ENCODE measurements at regions not wholly inside any gene's neighbourhood (a gene's known extent, or its start where the extent isn't known, plus 50 kb on each side); places are given as distances from the start of the nearest gene placed in this dataset.

- TF ChIP-seq EZH2phosphoT487 (IDR thresholded peaks at IDR 0.05; ENCODE audit: borderline replicate concordance, low read length) = no peak
- TF ChIP-seq CTCF (IDR thresholded peaks at IDR 0.05; ENCODE audit: low read depth, low read length, poor library complexity, severe bottlenecking) = no peak
- H3K9me3 ChIP-seq (ENCODE audit: control insufficient read depth, insufficient read depth, low read length) = no peaks in the 10 kb centered on the region
- no peaks in the 10 kb centered on the region for H3K9me2 ChIP-seq (replicated peaks; ENCODE audit: control insufficient read depth, low read length)
- no peaks in the 10 kb centered on the region for H3K4me1 ChIP-seq (ENCODE audit: control insufficient read depth, low read length)
- no peaks in the 10 kb centered on the region for H3K36me3 ChIP-seq (ENCODE audit: control insufficient read depth, low read length)
- no peaks in the 10 kb centered on the region for H4K20me1 ChIP-seq (ENCODE audit: control insufficient read depth, insufficient read depth, low read depth, low read length)
- no peak overlapping the region for H3K4me3 ChIP-seq (ENCODE audit: low read length)
- H3K27ac ChIP-seq (ENCODE audit: low read depth, low read length) = no peak overlapping the region
- H3K79me2 ChIP-seq (ENCODE audit: control insufficient read depth, low read length) = no peaks in the 10 kb centered on the region
- H3F3A ChIP-seq (ENCODE audit: control insufficient read depth, insufficient read depth) = no peaks in the 10 kb centered on the region
- no peaks in the 10 kb centered on the region for H3K27me3 ChIP-seq (ENCODE audit: control insufficient read depth, low read length)
- H3K4me2 ChIP-seq (ENCODE audit: low read length) = no peak overlapping the region
These were observed 607.9 kb upstream of the MKI67 start for GRCh38 chr10:128734161-128734560.

GRCh38 chr10:128734734-128735133, 608.5 kb upstream of the MKI67 start:
- H3K9me3 ChIP-seq (ENCODE audit: control insufficient read depth, insufficient read depth, low read length) = no peaks in the 10 kb centered on the region
- H3K27ac ChIP-seq (ENCODE audit: low read depth, low read length) = no peak overlapping the region
- H3K4me2 ChIP-seq (ENCODE audit: low read length) = no peak overlapping the region
- H4K20me1 ChIP-seq (ENCODE audit: control insufficient read depth, insufficient read depth, low read depth, low read length) = no peaks in the 10 kb centered on the region
- H3K4me3 ChIP-seq (ENCODE audit: low read length) = no peak overlapping the region
- no peaks in the 10 kb centered on the region for H3K27me3 ChIP-seq (ENCODE audit: control insufficient read depth, low read length)
- H3K36me3 ChIP-seq (ENCODE audit: control insufficient read depth, low read length) = no peaks in the 10 kb centered on the region
- no peaks in the 10 kb centered on the region for H3F3A ChIP-seq (ENCODE audit: control insufficient read depth, insufficient read depth)
- no peaks in the 10 kb centered on the region for H3K4me1 ChIP-seq (ENCODE audit: control insufficient read depth, low read length)
- TF ChIP-seq EZH2phosphoT487 (IDR thresholded peaks at IDR 0.05; ENCODE audit: borderline replicate concordance, low read length) (no peak), CTCF (IDR thresholded peaks at IDR 0.05; ENCODE audit: low read depth, low read length, poor library complexity, severe bottlenecking) (no peak)
- no peaks in the 10 kb centered on the region for H3K79me2 ChIP-seq (ENCODE audit: control insufficient read depth, low read length)
- no peaks in the 10 kb centered on the region for H3K9me2 ChIP-seq (replicated peaks; ENCODE audit: control insufficient read depth, low read length)

- no peak overlapping the region for H3K4me3 ChIP-seq (ENCODE audit: low read length)
- TF ChIP-seq EZH2phosphoT487 (IDR thresholded peaks at IDR 0.05; ENCODE audit: borderline replicate concordance, low read length) = no peak
- no peak for TF ChIP-seq CTCF (IDR thresholded peaks at IDR 0.05; ENCODE audit: low read depth, low read length, poor library complexity, severe bottlenecking)
- H3K4me2 ChIP-seq (ENCODE audit: low read length) = no peak overlapping the region
These were observed 609.8 kb upstream of the MKI67 start for GRCh38 chr10:128735996-128736395.

More at GRCh38 chr10:128735996-128736395, 609.8 kb upstream of the MKI67 start:
- no peaks in the 10 kb centered on the region for H3K4me1 ChIP-seq (ENCODE audit: control insufficient read depth, low read length)
- no peaks in the 10 kb centered on the region for H3K36me3 ChIP-seq (ENCODE audit: control insufficient read depth, low read length)
- no peaks in the 10 kb centered on the region for H3K27me3 ChIP-seq (ENCODE audit: control insufficient read depth, low read length)
- no peaks in the 10 kb centered on the region for H4K20me1 ChIP-seq (ENCODE audit: control insufficient read depth, insufficient read depth, low read depth, low read length)
- H3K9me2 ChIP-seq (replicated peaks; ENCODE audit: control insufficient read depth, low read length) = no peaks in the 10 kb centered on the region
- H3K27ac ChIP-seq (ENCODE audit: low read depth, low read length) = no peak overlapping the region
- H3K9me3 ChIP-seq (ENCODE audit: control insufficient read depth, insufficient read depth, low read length) = no peaks in the 10 kb centered on the region
- no peaks in the 10 kb centered on the region for H3K79me2 ChIP-seq (ENCODE audit: control insufficient read depth, low read length)
- no peaks in the 10 kb centered on the region for H3F3A ChIP-seq (ENCODE audit: control insufficient read depth, insufficient read depth)

Data from DOHH2 (cell line).